RWPE2 (cell line): ENCODE measurements at regions not wholly inside any gene's neighbourhood (a gene's known extent, or its start where the extent isn't known, plus 50 kb on each side); places are given as distances from the start of the nearest gene placed in this dataset.
"Not testable (repeated sequence)": the region's sequence is repeated elsewhere in the genome, so short reads cannot be mapped to it uniquely, and the experiment has no call there.

Experiments
- ATAC-seq: fragments of 200-7000 bp; cut with Tn5 transposase; 3 replicates; pipeline ENCODE4 v1.9.1; 2021; ENCODE audit warnings: low read depth
- DNase-seq: peaks from one replicate; pipeline ENCODE4 v3.0.0-alpha.2; 2020; ENCODE audit warnings: low spot score
- H3K27ac ChIP-seq: fragments of 450-650 bp; 2 replicates; pipeline ENCODE4 v1.5.1; 2017; ENCODE audit warnings: mild to moderate bottlenecking; ENCODE audit not compliant: poor library complexity, severe bottlenecking
- H3K27me3 ChIP-seq: fragments of 250-450 bp; sonication (Bioruptor Pico); 2 replicates; pipeline ENCODE4 v1.5.1; 2021; ENCODE audit warnings: mild to moderate bottlenecking, moderate library complexity; ENCODE audit not compliant: insufficient read depth, poor library complexity, severe bottlenecking
- H3K36me3 ChIP-seq: fragments of 250-450 bp; sonication (Bioruptor Pico); 2 replicates; pipeline ENCODE4 v1.5.1; 2020; ENCODE audit warnings: low read depth, mild to moderate bottlenecking, moderate library complexity
- H3K4me1 ChIP-seq: fragments of 250-450 bp; sonication (Bioruptor Pico); 2 replicates; pipeline ENCODE4 v1.5.1; 2021; ENCODE audit warnings: mild to moderate bottlenecking, moderate library complexity; ENCODE audit not compliant: insufficient read depth, poor library complexity, severe bottlenecking
- H3K4me3 ChIP-seq: fragments of 250-450 bp; sonication (Bioruptor Pico); 2 replicates; pipeline ENCODE4 v1.5.1; 2021; ENCODE audit warnings: mild to moderate bottlenecking, moderate library complexity; ENCODE audit not compliant: severe bottlenecking
- H3K9me3 ChIP-seq: fragments of 250-450 bp; sonication (Bioruptor Pico); 2 replicates; pipeline ENCODE4 v1.5.1; 2021; ENCODE audit warnings: mild to moderate bottlenecking, moderate library complexity; ENCODE audit not compliant: severe bottlenecking
- CTCF ChIP-seq: fragments of 450-650 bp; IDR thresholded peaks from one replicate; pipeline ENCODE4 v1.5.1; 2017; ENCODE audit warnings: mild to moderate bottlenecking, moderate library complexity; ENCODE audit not compliant: poor library complexity, severe bottlenecking

GRCh38 chr4:130073145-130073790 is 977.3 kb downstream of the C4orf33 start:
- Histone ChIP-seq H3K4me1 (peaks cover 10% of the 10 kb centered on the region), H3K27ac (no peak overlapping the region), H3K9me3 (no peaks in the 10 kb centered on the region), H3K4me3 (no peak overlapping the region), H3K27me3 (no peaks in the 10 kb centered on the region), H3K36me3 (no peaks in the 10 kb centered on the region)
- ATAC-seq (no peak), DNase-seq (no peak)
- TF ChIP-seq CTCF, result no peak

GRCh38 chr4:130074096-130074495 is 978.1 kb downstream of the C4orf33 start:
- H3K4me3 ChIP-seq, result no peak overlapping the region
- H3K27me3 ChIP-seq, result no peaks in the 10 kb centered on the region
- peaks cover 10% of the 10 kb centered on the region for H3K4me1 ChIP-seq
- no peaks in the 10 kb centered on the region for H3K9me3 ChIP-seq
- ATAC-seq (no peak), DNase-seq (no peak)
- no peaks in the 10 kb centered on the region for H3K36me3 ChIP-seq
- TF ChIP-seq CTCF, result no peak
- no peak overlapping the region for H3K27ac ChIP-seq

DNA sequence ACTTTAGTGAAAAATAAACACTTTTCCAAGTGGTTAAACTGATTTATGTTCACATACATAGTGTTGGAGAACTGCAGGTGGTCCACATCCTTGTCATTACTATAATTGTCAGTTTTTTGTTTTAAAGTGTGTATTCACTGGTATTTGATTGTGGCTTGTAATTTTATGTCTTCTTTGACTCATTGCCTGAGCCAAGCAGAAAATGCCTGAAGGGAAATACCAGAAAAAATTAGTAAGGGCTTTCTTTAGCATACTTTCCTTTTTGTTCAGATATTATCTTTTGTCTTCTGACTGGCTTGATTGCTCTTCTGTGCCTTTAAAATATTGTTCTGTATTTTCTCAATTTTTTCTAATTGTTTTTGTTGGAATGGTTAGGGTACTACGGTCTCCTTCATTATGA is 981.3 kb downstream of the C4orf33 start:
- H3K9me3 ChIP-seq, result no peaks in the 10 kb centered on the region
- no peak for TF ChIP-seq CTCF
- ATAC-seq, result peak; percentile 80
- H3K4me1 ChIP-seq, result peaks cover 10% of the 10 kb centered on the region
- no peak overlapping the region for H3K4me3 ChIP-seq
- H3K27ac ChIP-seq, result no peak overlapping the region
- DNase-seq, result no peak
- H3K27me3 ChIP-seq, result no peaks in the 10 kb centered on the region
- no peaks in the 10 kb centered on the region for H3K36me3 ChIP-seq

GRCh38 chr4:130079027-130079426 is 983.1 kb downstream of the C4orf33 start:
- not testable (repeated sequence) for H3K27me3 ChIP-seq, H3K36me3 ChIP-seq, H3K9me3 ChIP-seq, H3K4me3 ChIP-seq, DNase-seq, ATAC-seq, H3K27ac ChIP-seq
- peaks cover 10% of the 10 kb centered on the region for H3K4me1 ChIP-seq

GRCh38 chr4:130080872-130081451 is 985.0 kb downstream of the C4orf33 start:
- Histone ChIP-seq H3K36me3 (no peaks in the 10 kb centered on the region), H3K27ac (no peak overlapping the region), H3K4me3 (no peak overlapping the region), H3K9me3 (no peaks in the 10 kb centered on the region), H3K27me3 (no peaks in the 10 kb centered on the region), H3K4me1 (peaks cover 10% of the 10 kb centered on the region)
- TF ChIP-seq CTCF, result no peak
- ATAC-seq, result no peak
- DNase-seq, result no peak
